ENCODE measurements at regions not wholly inside any gene's neighbourhood (a gene's known extent, or its start where the extent isn't known, plus 50 kb on each side); places are given as distances from the start of the nearest gene placed in this dataset.
"Not testable (repeated sequence)": the region's sequence is repeated elsewhere in the genome, so short reads cannot be mapped to it uniquely, and the experiment has no call there.

- no peak for DNase-seq
- no peak overlapping the region for H3K4me3 ChIP-seq
- no peaks in the 10 kb centered on the region for H3K36me3 ChIP-seq (ENCODE audit: low read depth)
- no peak overlapping the region for H2AFZ ChIP-seq
- H3K79me2 ChIP-seq (ENCODE audit: low read depth): no peaks in the 10 kb centered on the region
- no peaks in the 10 kb centered on the region for H3K9me2 ChIP-seq (ENCODE audit: insufficient read depth)
- no peaks in the 10 kb centered on the region for H4K20me1 ChIP-seq (ENCODE audit: insufficient read depth)
- H3K27me3 ChIP-seq (ENCODE audit: insufficient read depth, low read depth): peaks cover 57% of the 10 kb centered on the region
- TF ChIP-seq EZH2 (IDR thresholded peaks at IDR 0.05; ENCODE audit: low read depth): no peak
- TF ChIP-seq, protein P1, sequence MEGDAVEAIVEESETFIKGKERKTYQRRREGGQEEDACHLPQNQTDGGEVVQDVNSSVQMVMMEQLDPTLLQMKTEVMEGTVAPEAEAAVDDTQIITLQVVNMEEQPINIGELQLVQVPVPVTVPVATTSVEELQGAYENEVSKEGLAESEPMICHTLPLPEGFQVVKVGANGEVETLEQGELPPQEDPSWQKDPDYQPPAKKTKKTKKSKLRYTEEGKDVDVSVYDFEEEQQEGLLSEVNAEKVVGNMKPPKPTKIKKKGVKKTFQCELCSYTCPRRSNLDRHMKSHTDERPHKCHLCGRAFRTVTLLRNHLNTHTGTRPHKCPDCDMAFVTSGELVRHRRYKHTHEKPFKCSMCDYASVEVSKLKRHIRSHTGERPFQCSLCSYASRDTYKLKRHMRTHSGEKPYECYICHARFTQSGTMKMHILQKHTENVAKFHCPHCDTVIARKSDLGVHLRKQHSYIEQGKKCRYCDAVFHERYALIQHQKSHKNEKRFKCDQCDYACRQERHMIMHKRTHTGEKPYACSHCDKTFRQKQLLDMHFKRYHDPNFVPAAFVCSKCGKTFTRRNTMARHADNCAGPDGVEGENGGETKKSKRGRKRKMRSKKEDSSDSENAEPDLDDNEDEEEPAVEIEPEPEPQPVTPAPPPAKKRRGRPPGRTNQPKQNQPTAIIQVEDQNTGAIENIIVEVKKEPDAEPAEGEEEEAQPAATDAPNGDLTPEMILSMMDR (conservative IDR thresholded peaks at IDR 0.05): no peak
- POLR2A ChIA-PET (ENCODE audit: unreplicated experiment): no interaction called here
- H3K27ac ChIP-seq: no peak overlapping the region
- BruUV-seq (replicated peaks): no TSS peak
- intact Hi-C loops (cut with micrococcal nuclease; ENCODE audit: unreplicated experiment): no loop called here
- no peaks in the 10 kb centered on the region for H3K9me3 ChIP-seq (ENCODE audit: insufficient read depth, low read depth)
- CTCF ChIA-PET: no interaction called here
- H3K4me1 ChIP-seq (replicated peaks; ENCODE audit: insufficient read depth): no peaks in the 10 kb centered on the region
- H3K4me2 ChIP-seq: no peak overlapping the region
- no peaks in the 10 kb centered on the region for H3F3A ChIP-seq (ENCODE audit: insufficient read depth, low read depth)
Measured at GRCh38 chr19:28546148-28546685, 666.7 kb downstream of the UQCRFS1 start.

DNA sequence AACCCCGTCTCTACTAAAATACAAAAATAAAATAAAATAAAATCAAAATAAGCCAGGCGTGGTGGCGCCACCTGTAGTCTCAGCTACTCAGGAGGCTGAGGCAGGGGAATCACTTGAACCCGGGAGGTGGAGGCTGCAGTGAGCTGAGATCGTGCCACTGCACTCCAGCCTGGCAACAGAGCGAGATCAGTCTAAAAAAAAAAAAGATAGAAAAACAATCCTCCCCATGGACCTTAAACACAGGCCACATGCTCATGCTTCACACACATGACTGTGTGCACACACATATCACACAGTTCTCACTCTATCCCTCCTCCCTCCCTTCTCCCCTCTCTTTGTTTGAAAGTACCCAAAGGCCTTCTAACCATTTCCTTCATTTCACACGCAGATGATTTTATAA is 667.6 kb downstream of the UQCRFS1 start:
- H3K79me2 ChIP-seq (ENCODE audit: low read depth); H3K27ac ChIP-seq; H2AFZ ChIP-seq; intact Hi-C loops (cut with micrococcal nuclease; ENCODE audit: unreplicated experiment); H3F3A ChIP-seq (ENCODE audit: insufficient read depth, low read depth); H3K4me1 ChIP-seq (replicated peaks; ENCODE audit: insufficient read depth); POLR2A ChIA-PET (ENCODE audit: unreplicated experiment); H3K9me2 ChIP-seq (ENCODE audit: insufficient read depth); H3K9me3 ChIP-seq (ENCODE audit: insufficient read depth, low read depth); CTCF ChIA-PET; BruUV-seq (replicated peaks); H4K20me1 ChIP-seq (ENCODE audit: insufficient read depth); H3K4me2 ChIP-seq; H3K36me3 ChIP-seq (ENCODE audit: low read depth); H3K4me3 ChIP-seq; DNase-seq: not testable (repeated sequence)
- peaks cover 57% of the 10 kb centered on the region for H3K27me3 ChIP-seq (ENCODE audit: insufficient read depth, low read depth)

- Histone ChIP-seq H3K36me3 (ENCODE audit: low read depth) (no peaks in the 10 kb centered on the region), H2AFZ (no peak overlapping the region), H3K79me2 (ENCODE audit: low read depth) (no peaks in the 10 kb centered on the region), H3K4me3 (no peak overlapping the region), H3K4me2 (no peak overlapping the region), H3K27ac (no peak overlapping the region), H3K27me3 (ENCODE audit: insufficient read depth, low read depth) (peaks cover 52% of the 10 kb centered on the region), H3K4me1 (replicated peaks; ENCODE audit: insufficient read depth) (no peaks in the 10 kb centered on the region), H3F3A (ENCODE audit: insufficient read depth, low read depth) (no peaks in the 10 kb centered on the region), H3K9me2 (ENCODE audit: insufficient read depth) (no peaks in the 10 kb centered on the region), H3K9me3 (ENCODE audit: insufficient read depth, low read depth) (no peaks in the 10 kb centered on the region), H4K20me1 (ENCODE audit: insufficient read depth) (no peaks in the 10 kb centered on the region)
- POLR2A ChIA-PET (ENCODE audit: unreplicated experiment): no interaction called here
- CTCF ChIA-PET: no interaction called here
- TF ChIP-seq, protein P1 (conservative IDR thresholded peaks at IDR 0.05): no peak
- TF ChIP-seq EZH2 (IDR thresholded peaks at IDR 0.05; ENCODE audit: low read depth): no peak
- DNase-seq: no peak
- intact Hi-C loops (cut with micrococcal nuclease; ENCODE audit: unreplicated experiment): no loop called here
- no TSS peak for BruUV-seq (replicated peaks)
Measured at GRCh38 chr19:28544451-28545261, 668.3 kb downstream of the UQCRFS1 start.

Measured in PC-9 (cell line).